ENCODE measurements at regions not wholly inside any gene's neighbourhood (a gene's known extent, or its start where the extent isn't known, plus 50 kb on each side); places are given as distances from the start of the nearest gene placed in this dataset.

GRCh38 chr3:159174715-159175692 is 373.1 kb downstream of the MFSD1 start:
- DNase-seq, result peak; percentile 58 to 69

GRCh38 chr3:159178209-159178897 is 376.5 kb downstream of the MFSD1 start:
- DNase-seq, result no peak

- DNase-seq, result no peak
Measured at GRCh38 chr3:159182961-159183360, 381.1 kb downstream of the MFSD1 start.

GRCh38 chr3:159185443-159186050 is 383.7 kb downstream of the MFSD1 start:
- DNase-seq, result no peak

GRCh38 chr3:159186581-159186980 is 384.7 kb downstream of the MFSD1 start:
- no peak for DNase-seq

GRCh38 chr3:159187232-159187631 is 385.4 kb downstream of the MFSD1 start:
- no peak for DNase-seq

GRCh38 chr3:159187706-159188105 is 385.9 kb downstream of the MFSD1 start:
- DNase-seq, result no peak

GRCh38 chr3:159189994-159190669 is 388.3 kb downstream of the MFSD1 start:
- DNase-seq, result peak; percentile 16 to 57

GRCh38 chr3:159191447-159191846 is 389.6 kb downstream of the MFSD1 start:
- DNase-seq, result no peak

- peak in 1 of 2 experiments; percentile 52 for DNase-seq
Measured at GRCh38 chr3:159196359-159196758, 394.5 kb downstream of the MFSD1 start.

GRCh38 chr3:159200176-159200575 is 398.3 kb downstream of the MFSD1 start:
- no peak for DNase-seq

- no peak for DNase-seq
Measured at GRCh38 chr3:159208050-159208449, 406.2 kb downstream of the MFSD1 start.

GRCh38 chr3:159209459-159209858 is 407.6 kb downstream of the MFSD1 start:
- no peak for DNase-seq

- no peak for DNase-seq
Measured at GRCh38 chr3:159210336-159210735, 408.5 kb downstream of the MFSD1 start.

GRCh38 chr3:159216311-159216710 is 414.5 kb downstream of the MFSD1 start:
- no peak for DNase-seq

- no peak for DNase-seq
Measured at GRCh38 chr3:159219231-159219630, 417.4 kb downstream of the MFSD1 start.

GRCh38 chr3:159221335-159221734 is 419.5 kb downstream of the MFSD1 start:
- DNase-seq, result no peak

GRCh38 chr3:159229116-159229680 is 427.3 kb downstream of the MFSD1 start:
- no peak for DNase-seq

GRCh38 chr3:159232966-159233365 is 431.1 kb downstream of the MFSD1 start:
- DNase-seq, result no peak

- no peak for DNase-seq
Measured at GRCh38 chr3:159233734-159234133, 431.9 kb downstream of the MFSD1 start.

GRCh38 chr3:159234306-159234705 is 432.5 kb downstream of the MFSD1 start:
- no peak for DNase-seq

- peak in 1 of 2 experiments; percentile 18 for DNase-seq
Measured at GRCh38 chr3:159236321-159236720, 434.5 kb downstream of the MFSD1 start.

- DNase-seq, result no peak
Measured at GRCh38 chr3:159237226-159237625, 435.4 kb downstream of the MFSD1 start.
